ENCODE measurements at regions not wholly inside any gene's neighbourhood (a gene's known extent, or its start where the extent isn't known, plus 50 kb on each side); places are given as distances from the start of the nearest gene placed in this dataset.

DNA sequence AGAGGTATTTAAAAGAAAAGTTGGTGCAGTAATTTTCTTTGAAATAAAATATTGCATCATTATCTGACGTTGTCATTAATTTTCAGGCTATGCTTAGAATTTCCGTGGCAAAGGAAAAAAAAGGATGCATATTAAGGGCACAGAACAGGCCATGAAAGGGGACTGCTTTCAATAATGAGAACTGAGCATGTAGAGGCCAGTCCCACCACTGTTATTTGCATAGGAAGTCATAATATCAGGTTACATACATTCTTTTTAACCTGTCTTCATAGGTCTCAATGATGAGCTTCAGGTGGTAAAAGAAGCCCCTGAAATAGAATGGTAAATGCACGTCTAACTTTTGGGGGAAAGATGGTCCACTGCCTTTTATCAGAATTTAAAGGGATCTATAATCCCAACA is 272.1 kb upstream of the ALCAM start:
- no peak overlapping the region for H3K4me3 ChIP-seq (replicated peaks; ENCODE audit: low read depth, low read length)
- DNase-seq (ENCODE audit: extremely low read depth, low read depth): no peak
- TF ChIP-seq, protein P1, sequence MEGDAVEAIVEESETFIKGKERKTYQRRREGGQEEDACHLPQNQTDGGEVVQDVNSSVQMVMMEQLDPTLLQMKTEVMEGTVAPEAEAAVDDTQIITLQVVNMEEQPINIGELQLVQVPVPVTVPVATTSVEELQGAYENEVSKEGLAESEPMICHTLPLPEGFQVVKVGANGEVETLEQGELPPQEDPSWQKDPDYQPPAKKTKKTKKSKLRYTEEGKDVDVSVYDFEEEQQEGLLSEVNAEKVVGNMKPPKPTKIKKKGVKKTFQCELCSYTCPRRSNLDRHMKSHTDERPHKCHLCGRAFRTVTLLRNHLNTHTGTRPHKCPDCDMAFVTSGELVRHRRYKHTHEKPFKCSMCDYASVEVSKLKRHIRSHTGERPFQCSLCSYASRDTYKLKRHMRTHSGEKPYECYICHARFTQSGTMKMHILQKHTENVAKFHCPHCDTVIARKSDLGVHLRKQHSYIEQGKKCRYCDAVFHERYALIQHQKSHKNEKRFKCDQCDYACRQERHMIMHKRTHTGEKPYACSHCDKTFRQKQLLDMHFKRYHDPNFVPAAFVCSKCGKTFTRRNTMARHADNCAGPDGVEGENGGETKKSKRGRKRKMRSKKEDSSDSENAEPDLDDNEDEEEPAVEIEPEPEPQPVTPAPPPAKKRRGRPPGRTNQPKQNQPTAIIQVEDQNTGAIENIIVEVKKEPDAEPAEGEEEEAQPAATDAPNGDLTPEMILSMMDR (IDR thresholded peaks at IDR 0.05; ENCODE audit: low read depth, low read length, missing control alignments): no peak

DNA sequence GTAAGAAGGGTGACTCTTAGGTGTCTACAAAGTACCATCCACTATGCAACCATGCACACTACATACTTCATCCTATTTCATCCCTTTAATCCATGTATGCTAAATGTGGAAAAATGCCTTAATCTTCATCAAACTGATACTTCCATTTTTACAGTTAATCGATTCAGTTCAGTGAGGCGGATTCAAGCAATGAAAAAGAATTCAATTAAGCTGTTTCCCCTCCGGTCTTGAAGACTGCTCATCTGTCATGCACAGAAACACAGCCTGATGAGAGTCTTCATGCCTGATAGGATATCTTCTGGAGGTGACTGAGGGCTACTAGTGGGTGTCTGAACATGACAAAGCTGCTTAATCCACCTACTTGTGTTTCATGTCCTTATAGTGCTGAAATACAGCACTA is 270.6 kb upstream of the ALCAM start:
- TF ChIP-seq, protein P1 (IDR thresholded peaks at IDR 0.05; ENCODE audit: low read depth, low read length, missing control alignments): no peak
- H3K4me3 ChIP-seq (replicated peaks; ENCODE audit: low read depth, low read length): no peak overlapping the region
- DNase-seq (ENCODE audit: extremely low read depth, low read depth): no peak

DNA sequence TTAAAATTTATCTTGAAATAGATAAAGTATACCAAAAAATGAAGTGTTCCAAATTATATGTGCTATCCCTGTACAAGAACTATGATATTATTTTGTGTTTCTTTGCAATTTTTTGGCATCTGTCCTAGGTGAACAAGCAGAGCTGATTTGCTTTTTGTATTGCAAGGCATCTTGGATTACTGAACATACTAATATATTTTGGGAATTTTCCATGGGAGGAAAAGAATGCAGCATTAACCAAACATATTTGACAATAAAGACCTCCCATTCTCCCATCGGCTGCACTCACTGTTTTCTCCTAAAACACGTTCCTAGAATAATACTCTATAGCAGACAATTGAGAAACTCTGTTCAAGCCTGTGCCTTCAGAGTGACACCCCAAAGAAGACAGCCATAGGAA is 265.1 kb upstream of the ALCAM start:
- H3K4me3 ChIP-seq (replicated peaks; ENCODE audit: low read depth, low read length): no peak overlapping the region
- no peak for DNase-seq (ENCODE audit: extremely low read depth, low read depth)
- TF ChIP-seq, protein P1 (IDR thresholded peaks at IDR 0.05; ENCODE audit: low read depth, low read length, missing control alignments): no peak

DNA sequence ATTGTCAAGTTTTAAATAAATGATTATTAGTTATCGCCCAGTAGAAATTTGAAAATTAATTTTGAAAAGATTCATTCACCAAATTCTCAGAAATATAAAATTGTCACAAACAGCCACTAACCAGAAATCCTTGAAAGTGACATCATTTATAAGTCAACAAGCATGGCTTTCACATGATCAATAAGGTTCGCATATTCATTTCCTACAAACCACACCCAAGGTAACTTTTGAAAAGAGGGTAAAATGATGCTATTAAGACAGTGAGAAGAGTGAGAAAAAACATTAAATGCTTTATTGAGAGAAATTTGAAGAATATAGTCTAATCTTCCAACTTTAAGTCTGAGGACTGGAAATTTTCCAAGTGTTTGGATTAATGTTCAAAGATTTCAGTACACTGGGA is 263.6 kb upstream of the ALCAM start:
- TF ChIP-seq, protein P1 (IDR thresholded peaks at IDR 0.05; ENCODE audit: low read depth, low read length, missing control alignments): no peak
- no peak overlapping the region for H3K4me3 ChIP-seq (replicated peaks; ENCODE audit: low read depth, low read length)
- DNase-seq (ENCODE audit: extremely low read depth, low read depth): no peak

DNA sequence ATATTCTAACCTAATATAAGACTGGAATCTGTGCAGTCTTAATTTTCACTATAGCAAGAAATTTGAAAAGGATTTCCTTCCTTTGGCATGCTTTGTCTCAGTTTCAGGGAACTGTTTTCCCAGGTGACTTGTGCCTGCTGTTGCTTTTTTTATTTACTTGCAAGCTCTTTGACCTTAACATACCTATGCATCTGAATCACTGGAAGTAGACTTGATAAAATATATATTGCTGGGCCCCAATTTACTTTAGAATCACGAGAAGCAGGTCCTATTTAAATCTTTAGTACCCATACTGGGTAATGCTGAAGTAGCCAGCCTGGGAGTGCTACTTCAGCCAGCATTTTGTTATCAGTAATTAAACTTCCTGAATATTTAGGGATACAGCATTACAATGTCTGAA is 257.9 kb upstream of the ALCAM start:
- DNase-seq (ENCODE audit: extremely low read depth, low read depth): no peak
- no peak overlapping the region for H3K4me3 ChIP-seq (replicated peaks; ENCODE audit: low read depth, low read length)
- TF ChIP-seq, protein P1 (IDR thresholded peaks at IDR 0.05; ENCODE audit: low read depth, low read length, missing control alignments): no peak

DNA sequence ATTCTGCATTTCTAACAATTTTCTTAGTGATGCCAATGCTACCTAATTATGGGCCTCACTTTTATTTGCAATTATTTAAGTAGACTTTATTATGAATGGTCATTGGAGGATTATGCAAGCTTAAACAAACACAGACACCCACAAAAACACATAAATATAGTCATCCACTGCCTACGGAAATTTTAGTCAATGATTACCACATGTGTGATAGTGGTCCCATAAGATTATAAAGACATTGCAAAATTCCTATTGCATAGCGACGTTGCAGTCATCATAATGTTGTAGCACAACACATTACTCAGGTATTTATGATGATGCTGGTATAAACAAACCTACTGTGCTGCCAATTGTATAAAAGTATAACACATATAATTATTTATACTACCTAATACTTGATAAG is 247.8 kb upstream of the ALCAM start:
- peak; percentile 40 for DNase-seq (ENCODE audit: extremely low read depth, low read depth)
- TF ChIP-seq, protein P1 (IDR thresholded peaks at IDR 0.05; ENCODE audit: low read depth, low read length, missing control alignments): no peak

DNA sequence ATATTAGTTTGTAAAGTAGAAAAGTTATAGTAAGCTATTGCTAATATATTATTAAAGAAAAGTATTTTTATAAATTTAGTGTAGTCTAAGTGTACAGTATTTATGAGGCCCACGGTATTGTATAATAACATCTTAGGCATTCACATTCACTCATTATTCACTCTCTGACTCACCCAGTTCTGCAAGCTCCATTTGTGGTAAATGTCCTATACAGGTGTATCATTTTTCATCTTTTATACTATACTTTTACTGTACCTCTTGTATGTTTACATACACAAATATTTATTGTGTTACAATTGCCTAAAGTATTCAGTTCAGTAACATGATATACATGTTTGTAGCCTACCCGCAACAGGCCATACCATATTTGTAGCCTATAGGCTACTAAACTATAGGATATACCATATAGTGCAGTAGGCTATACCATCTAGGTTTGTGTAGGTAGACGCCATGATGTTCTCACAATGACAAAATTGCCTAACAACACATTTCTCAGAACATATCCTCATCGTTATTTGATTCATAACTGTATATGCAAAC is 246.8 kb upstream of the ALCAM start:
- H3K4me3 ChIP-seq (replicated peaks; ENCODE audit: low read depth, low read length): no peak overlapping the region
- TF ChIP-seq, protein P1 (IDR thresholded peaks at IDR 0.05; ENCODE audit: low read depth, low read length, missing control alignments): no peak
- DNase-seq (ENCODE audit: extremely low read depth, low read depth): no peak

More for the DNA sequence above, 247.8 kb upstream of the ALCAM start:
- no peak overlapping the region for H3K4me3 ChIP-seq (replicated peaks; ENCODE audit: low read depth, low read length)

Measured in HFF-Myc (cell line).